SK-N-SH treated with all-trans-retinoic acid at 6 μM for 48 hours (cell line): ENCODE measurements at regions not wholly inside any gene's neighbourhood (a gene's known extent, or its start where the extent isn't known, plus 50 kb on each side); places are given as distances from the start of the nearest gene placed in this dataset.
A peak's percentile ranks its signal among the peaks of the same experiment; 100 is the strongest.

Experiments
- ATAC-seq: fragments of 200-7000 bp; cut with Tn5 transposase; 3 replicates; pipeline ENCODE4 v1.9.1; 2020; ENCODE audit warnings: mild to moderate bottlenecking, moderate library complexity
- ARNTL ChIP-seq: fragments of 450-650 bp; formaldehyde crosslinking; IDR thresholded peaks from 2 replicates; pipeline ENCODE4 v1.5.0; 2020; ENCODE audit warnings: low read depth, mild to moderate bottlenecking, moderate library complexity, borderline replicate concordance
- BACH2 ChIP-seq: fragments of 250-450 bp; sonication (Bioruptor Pico); IDR thresholded peaks from 2 replicates; pipeline ENCODE4 v1.9.0; 2021; ENCODE audit warnings: mild to moderate bottlenecking, borderline replicate concordance
- CREB5 ChIP-seq: fragments of 250-450 bp; sonication (Bioruptor Pico); IDR thresholded peaks from 2 replicates; pipeline ENCODE4 v1.5.1; 2020; ENCODE audit warnings: low read depth, mild to moderate bottlenecking, moderate library complexity
- CSDC2 ChIP-seq: fragments of 250-450 bp; sonication (Bioruptor Pico); IDR thresholded peaks from 2 replicates; pipeline ENCODE4 v1.5.0; 2020; ENCODE audit warnings: mild to moderate bottlenecking, moderate library complexity
- ESRRG ChIP-seq: fragments of 250-450 bp; sonication (Bioruptor Pico); IDR thresholded peaks from 2 replicates; pipeline ENCODE4 v1.6.1; 2021; ENCODE audit warnings: mild to moderate bottlenecking
- GLIS3 ChIP-seq: fragments of 250-450 bp; sonication (Bioruptor Pico); IDR thresholded peaks from 2 replicates; pipeline ENCODE4 v1.5.0; 2020; ENCODE audit warnings: mild to moderate bottlenecking, moderate library complexity
- OSR1 ChIP-seq: fragments of 250-450 bp; sonication (Bioruptor Pico); IDR thresholded peaks from 2 replicates; pipeline ENCODE4 v1.8.0; 2022; ENCODE audit warnings: moderate library complexity, mild to moderate bottlenecking, inconsistent platforms
- PATZ1 ChIP-seq: fragments of 250-450 bp; sonication (Bioruptor Pico); IDR thresholded peaks from 2 replicates; pipeline ENCODE4 v1.8.0; 2020; ENCODE audit warnings: mild to moderate bottlenecking, moderate library complexity, borderline replicate concordance
- POU6F1 ChIP-seq: fragments of 250-450 bp; sonication (Bioruptor Pico); IDR thresholded peaks from 2 replicates; pipeline ENCODE4 v1.8.0; 2021; ENCODE audit warnings: low read depth, mild to moderate bottlenecking, moderate library complexity, borderline replicate concordance
- PPARA ChIP-seq: fragments of 250-450 bp; sonication (Bioruptor Pico); IDR thresholded peaks from 2 replicates; pipeline ENCODE4 v1.5.0; 2020; ENCODE audit warnings: mild to moderate bottlenecking, borderline replicate concordance
- RARB ChIP-seq: fragments of 250-450 bp; sonication (Bioruptor Pico); IDR thresholded peaks from 2 replicates; pipeline ENCODE4 v1.8.0; 2021; ENCODE audit warnings: mild to moderate bottlenecking, moderate library complexity
- SNAI2 ChIP-seq: fragments of 250-450 bp; sonication (Bioruptor Pico); IDR thresholded peaks from 2 replicates; pipeline ENCODE4 v1.5.0; 2020; ENCODE audit warnings: mild to moderate bottlenecking, moderate library complexity
- TCF4 ChIP-seq: fragments of 250-450 bp; sonication (Bioruptor Pico); IDR thresholded peaks from 2 replicates; pipeline ENCODE4 v1.8.0; 2021; ENCODE audit warnings: mild to moderate bottlenecking, moderate library complexity, borderline replicate concordance
- TOX ChIP-seq: fragments of 250-450 bp; sonication (Bioruptor Pico); IDR thresholded peaks from 2 replicates; pipeline ENCODE4 v1.8.0; 2021; ENCODE audit warnings: mild to moderate bottlenecking, moderate library complexity, borderline replicate concordance
- TSHZ2 ChIP-seq: fragments of 250-450 bp; sonication (Bioruptor Pico); IDR thresholded peaks from 2 replicates; pipeline ENCODE4 v1.5.0; 2020; ENCODE audit warnings: mild to moderate bottlenecking, moderate library complexity
- ZFP3 ChIP-seq: fragments of 250-450 bp; sonication (Bioruptor Pico); IDR thresholded peaks from 2 replicates; pipeline ENCODE4 v1.5.0; 2020; ENCODE audit warnings: mild to moderate bottlenecking, moderate library complexity
- ZFP30 ChIP-seq: fragments of 450-650 bp; formaldehyde crosslinking; IDR thresholded peaks from 2 replicates; pipeline ENCODE4 v1.5.0; 2022; ENCODE audit warnings: mild to moderate bottlenecking, moderate library complexity
- ZNF70 ChIP-seq: fragments of 450-650 bp; formaldehyde crosslinking; IDR thresholded peaks from 2 replicates; pipeline ENCODE4 v1.5.0; 2020; ENCODE audit warnings: mild to moderate bottlenecking, moderate library complexity

GRCh38 chr6:102387326-102388033, 994.0 kb downstream of the GRIK2 start:
- ATAC-seq: no peak
- TF ChIP-seq PATZ1 (CRISPR knock-in tag) (no peak), CREB5 (0 out of 2 replicates have a peak, but pooled peaks have one; percentile 32)

GRCh38 chr6:102381203-102381602, 987.7 kb downstream of the GRIK2 start:
- no peak for TF ChIP-seq TOX (CRISPR knock-in tag)
- TF ChIP-seq CREB5: no peak
- no peak for TF ChIP-seq PATZ1 (CRISPR knock-in tag)
- TF ChIP-seq ESRRG: no peak
- no peak for TF ChIP-seq POU6F1 (CRISPR knock-in tag)
- no peak for TF ChIP-seq OSR1 (CRISPR knock-in tag)
- no peak for TF ChIP-seq TSHZ2 (CRISPR knock-in tag)
- TF ChIP-seq BACH2 (CRISPR knock-in tag): no peak
- no peak for TF ChIP-seq ZNF70 (CRISPR knock-in tag)
- TF ChIP-seq RARB (CRISPR knock-in tag): no peak
- TF ChIP-seq CSDC2 (CRISPR knock-in tag): no peak
- TF ChIP-seq ARNTL: no peak
- no peak for TF ChIP-seq PPARA (CRISPR knock-in tag)
- no peak for TF ChIP-seq TCF4 (CRISPR knock-in tag)
- TF ChIP-seq ZFP30: no peak
- no peak for TF ChIP-seq ZFP3 (CRISPR knock-in tag)
- ATAC-seq: no peak

- no peak for ATAC-seq
Observed at GRCh38 chr6:102356170-102356569, 962.7 kb downstream of the GRIK2 start.

More at GRCh38 chr6:102356170-102356569, 962.7 kb downstream of the GRIK2 start:
- TF ChIP-seq GLIS3: no peak
- TF ChIP-seq PPARA (CRISPR knock-in tag): no peak
- no peak for TF ChIP-seq ZFP30
- no peak for TF ChIP-seq ZNF70 (CRISPR knock-in tag)
- no peak for TF ChIP-seq SNAI2 (CRISPR knock-in tag)
